Transverse colon (tissue), 4 donors: ENCODE measurements at regions not wholly inside any gene's neighbourhood (a gene's known extent, or its start where the extent isn't known, plus 50 kb on each side); places are given as distances from the start of the nearest gene placed in this dataset.

ENCODE experiments used
- CTCF ChIP-seq, 5 experiments: fragments of 200-600 bp in 3 of 5; fragments of 450-650 bp in 2 of 5; sonication (generic) in 3 of 5; IDR thresholded peaks; 1 replicate in 2 of 5; 2 replicates in 3 of 5; pipeline ENCODE4 v1.5.1; 2016 to 2017; ENCODE audit warnings: antibody characterized with exemption in 5 of 5, inconsistent platforms in 3 of 5, mild to moderate bottlenecking in 2 of 5, moderate library complexity in 1 of 5
- POLR2A ChIP-seq: fragments of 450-650 bp; IDR thresholded peaks from one replicate; pipeline ENCODE4 v1.6.1; 2016; ENCODE audit warnings: antibody characterized with exemption, mild to moderate bottlenecking, moderate library complexity
- POLR2AphosphoS5 ChIP-seq, 3 donors: sonication (generic); formaldehyde crosslinking; IDR thresholded peaks; one replicate each; pipeline ENCODE4 v1.6.1; 2016; ENCODE audit warnings: antibody characterized with exemption in 3 of 3

GRCh38 chr13:109281903-109282635 lies 504.3 kb downstream of the IRS2 start:
- TF ChIP-seq CTCF (IDR thresholded peaks at IDR 0.05) (no peak), POLR2A (no peak), POLR2AphosphoS5 (IDR thresholded peaks at IDR 0.05) (no peak)
